ENCODE measurements at regions not wholly inside any gene's neighbourhood (a gene's known extent, or its start where the extent isn't known, plus 50 kb on each side); places are given as distances from the start of the nearest gene placed in this dataset.

GRCh38 chr5:23583081-23583480 is 75.7 kb downstream of the PRDM9 start:
- TF ChIP-seq CTCF (conservative IDR thresholded peaks at IDR 0.05) (no peak), EZH2 (IDR thresholded peaks at IDR 0.05; ENCODE audit: low read depth) (no peak)

All from PC-9 (cell line).